GM23338 (cell line): ENCODE measurements at regions not wholly inside any gene's neighbourhood (a gene's known extent, or its start where the extent isn't known, plus 50 kb on each side); places are given as distances from the start of the nearest gene placed in this dataset.

Experiments
- ETS1 ChIP-seq: IDR thresholded peaks from 2 replicates; pipeline ENCODE4 v1.6.1; 2016; ENCODE audit warnings: antibody characterized with exemption
- JUNB ChIP-seq: IDR thresholded peaks from one replicate; pipeline ENCODE4 v1.6.1; 2016; ENCODE audit warnings: antibody characterized with exemption; ENCODE audit not compliant: unreplicated experiment
- NANOG ChIP-seq: IDR thresholded peaks from 2 replicates; pipeline ENCODE4 v1.6.1; 2016; ENCODE audit warnings: antibody characterized with exemption, borderline replicate concordance
- POLR2AphosphoS5 ChIP-seq: IDR thresholded peaks from 2 replicates; pipeline ENCODE4 v1.6.1; 2016; ENCODE audit warnings: antibody characterized with exemption, low read depth
- REST ChIP-seq: IDR thresholded peaks from one replicate; pipeline ENCODE4 v1.6.1; 2018; ENCODE audit warnings: antibody characterized with exemption; ENCODE audit not compliant: unreplicated experiment
- ZNF331 ChIP-seq: fragments of 250-450 bp; sonication (Bioruptor Pico); IDR thresholded peaks from 2 replicates; pipeline ENCODE4 v1.5.0; 2020; ENCODE audit warnings: low read depth, mild to moderate bottlenecking, moderate library complexity
- TF ChIP-seq, protein P1 (sequence below): fragments of 250-450 bp; sonication (Bioruptor Pico); IDR thresholded peaks from 2 replicates; pipeline ENCODE4 v1.5.0; 2020; ENCODE audit warnings: mild to moderate bottlenecking, moderate library complexity

- TF ChIP-seq, protein P1, sequence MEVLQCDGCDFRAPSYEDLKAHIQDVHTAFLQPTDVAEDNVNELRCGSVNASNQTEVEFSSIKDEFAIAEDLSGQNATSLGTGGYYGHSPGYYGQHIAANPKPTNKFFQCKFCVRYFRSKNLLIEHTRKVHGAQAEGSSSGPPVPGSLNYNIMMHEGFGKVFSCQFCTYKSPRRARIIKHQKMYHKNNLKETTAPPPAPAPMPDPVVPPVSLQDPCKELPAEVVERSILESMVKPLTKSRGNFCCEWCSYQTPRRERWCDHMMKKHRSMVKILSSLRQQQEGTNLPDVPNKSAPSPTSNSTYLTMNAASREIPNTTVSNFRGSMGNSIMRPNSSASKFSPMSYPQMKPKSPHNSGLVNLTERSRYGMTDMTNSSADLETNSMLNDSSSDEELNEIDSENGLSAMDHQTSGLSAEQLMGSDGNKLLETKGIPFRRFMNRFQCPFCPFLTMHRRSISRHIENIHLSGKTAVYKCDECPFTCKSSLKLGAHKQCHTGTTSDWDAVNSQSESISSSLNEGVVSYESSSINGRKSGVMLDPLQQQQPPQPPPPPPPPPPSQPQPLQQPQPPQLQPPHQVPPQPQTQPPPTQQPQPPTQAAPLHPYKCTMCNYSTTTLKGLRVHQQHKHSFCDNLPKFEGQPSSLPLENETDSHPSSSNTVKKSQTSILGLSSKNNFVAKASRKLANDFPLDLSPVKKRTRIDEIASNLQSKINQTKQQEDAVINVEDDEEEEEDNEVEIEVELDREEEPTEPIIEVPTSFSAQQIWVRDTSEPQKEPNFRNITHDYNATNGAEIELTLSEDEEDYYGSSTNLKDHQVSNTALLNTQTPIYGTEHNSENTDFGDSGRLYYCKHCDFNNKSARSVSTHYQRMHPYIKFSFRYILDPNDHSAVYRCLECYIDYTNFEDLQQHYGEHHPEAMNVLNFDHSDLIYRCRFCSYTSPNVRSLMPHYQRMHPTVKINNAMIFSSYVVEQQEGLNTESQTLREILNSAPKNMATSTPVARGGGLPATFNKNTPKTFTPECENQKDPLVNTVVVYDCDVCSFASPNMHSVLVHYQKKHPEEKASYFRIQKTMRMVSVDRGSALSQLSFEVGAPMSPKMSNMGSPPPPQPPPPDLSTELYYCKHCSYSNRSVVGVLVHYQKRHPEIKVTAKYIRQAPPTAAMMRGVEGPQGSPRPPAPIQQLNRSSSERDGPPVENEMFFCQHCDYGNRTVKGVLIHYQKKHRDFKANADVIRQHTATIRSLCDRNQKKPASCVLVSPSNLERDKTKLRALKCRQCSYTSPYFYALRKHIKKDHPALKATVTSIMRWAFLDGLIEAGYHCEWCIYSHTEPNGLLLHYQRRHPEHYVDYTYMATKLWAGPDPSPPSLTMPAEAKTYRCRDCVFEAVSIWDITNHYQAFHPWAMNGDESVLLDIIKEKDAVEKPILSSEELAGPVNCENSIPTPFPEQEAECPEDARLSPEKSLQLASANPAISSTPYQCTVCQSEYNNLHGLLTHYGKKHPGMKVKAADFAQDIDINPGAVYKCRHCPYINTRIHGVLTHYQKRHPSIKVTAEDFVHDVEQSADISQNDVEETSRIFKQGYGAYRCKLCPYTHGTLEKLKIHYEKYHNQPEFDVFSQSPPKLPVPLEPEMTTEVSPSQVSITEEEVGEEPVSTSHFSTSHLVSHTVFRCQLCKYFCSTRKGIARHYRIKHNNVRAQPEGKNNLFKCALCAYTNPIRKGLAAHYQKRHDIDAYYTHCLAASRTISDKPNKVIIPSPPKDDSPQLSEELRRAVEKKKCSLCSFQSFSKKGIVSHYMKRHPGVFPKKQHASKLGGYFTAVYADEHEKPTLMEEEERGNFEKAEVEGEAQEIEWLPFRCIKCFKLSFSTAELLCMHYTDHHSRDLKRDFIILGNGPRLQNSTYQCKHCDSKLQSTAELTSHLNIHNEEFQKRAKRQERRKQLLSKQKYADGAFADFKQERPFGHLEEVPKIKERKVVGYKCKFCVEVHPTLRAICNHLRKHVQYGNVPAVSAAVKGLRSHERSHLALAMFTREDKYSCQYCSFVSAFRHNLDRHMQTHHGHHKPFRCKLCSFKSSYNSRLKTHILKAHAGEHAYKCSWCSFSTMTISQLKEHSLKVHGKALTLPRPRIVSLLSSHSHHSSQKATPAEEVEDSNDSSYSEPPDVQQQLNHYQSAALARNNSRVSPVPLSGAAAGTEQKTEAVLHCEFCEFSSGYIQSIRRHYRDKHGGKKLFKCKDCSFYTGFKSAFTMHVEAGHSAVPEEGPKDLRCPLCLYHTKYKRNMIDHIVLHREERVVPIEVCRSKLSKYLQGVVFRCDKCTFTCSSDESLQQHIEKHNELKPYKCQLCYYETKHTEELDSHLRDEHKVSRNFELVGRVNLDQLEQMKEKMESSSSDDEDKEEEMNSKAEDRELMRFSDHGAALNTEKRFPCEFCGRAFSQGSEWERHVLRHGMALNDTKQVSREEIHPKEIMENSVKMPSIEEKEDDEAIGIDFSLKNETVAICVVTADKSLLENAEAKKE, result no peak
- TF ChIP-seq ETS1 (no peak), JUNB (no peak), REST (no peak), ZNF331 (CRISPR knock-in tag) (no peak), POLR2AphosphoS5 (no peak), NANOG (no peak)
These were observed 131.3 kb upstream of the C1orf21 start (continued) for GRCh38 chr1:184255560-184255959.
